ENCODE measurements at regions not wholly inside any gene's neighbourhood (a gene's known extent, or its start where the extent isn't known, plus 50 kb on each side); places are given as distances from the start of the nearest gene placed in this dataset.

GRCh38 chr5:174610968-174611367 is 113.4 kb upstream of the MSX2 start:
- BruUV-seq (replicated peaks), result no TSS peak
- no peak for DNase-seq (ENCODE audit: low spot score)
- POLR2A ChIA-PET, result no interaction called here
- Histone ChIP-seq H3K79me2 (ENCODE audit: insufficient read depth, low read depth, low read length) (no peaks in the 10 kb centered on the region), H3K9me3 (ENCODE audit: low read length) (no peaks in the 10 kb centered on the region), H3K9me2 (ENCODE audit: insufficient read depth, low read length) (no peaks in the 10 kb centered on the region), H4K20me1 (ENCODE audit: insufficient read depth, low read length) (no peaks in the 10 kb centered on the region), H3K4me3 (ENCODE audit: low read depth, low read length, poor library complexity, severe bottlenecking) (no peak overlapping the region), H3K4me2 (ENCODE audit: low read length) (no peak overlapping the region), H3K36me3 (ENCODE audit: insufficient read depth, low read length) (no peaks in the 10 kb centered on the region), H3K27ac (ENCODE audit: low read depth, low read length, poor library complexity, severe bottlenecking) (no peak overlapping the region), H3K4me1 (ENCODE audit: insufficient read depth, low read length, poor library complexity, severe bottlenecking) (no peaks in the 10 kb centered on the region), H2AFZ (ENCODE audit: low read length) (no peak overlapping the region)
- intact Hi-C loops (cut with micrococcal nuclease; ENCODE audit: unreplicated experiment), result no loop called here
- no peak for TF ChIP-seq EZH2phosphoT487 (IDR thresholded peaks at IDR 0.05; ENCODE audit: borderline replicate concordance, low read depth, low read length)
- TF ChIP-seq CTCF (conservative IDR thresholded peaks at IDR 0.05; ENCODE audit: low read length), result no peak
- CTCF ChIA-PET (ENCODE audit: unreplicated experiment), result no interaction called here

- DNase-seq (ENCODE audit: low spot score), result no peak
- Histone ChIP-seq H3K36me3 (ENCODE audit: insufficient read depth, low read length) (no peaks in the 10 kb centered on the region), H3K9me2 (ENCODE audit: insufficient read depth, low read length) (no peaks in the 10 kb centered on the region), H3K4me3 (ENCODE audit: low read depth, low read length, poor library complexity, severe bottlenecking) (no peak overlapping the region), H3K79me2 (ENCODE audit: insufficient read depth, low read depth, low read length) (no peaks in the 10 kb centered on the region), H3K4me1 (ENCODE audit: insufficient read depth, low read length, poor library complexity, severe bottlenecking) (no peaks in the 10 kb centered on the region), H3K27ac (ENCODE audit: low read depth, low read length, poor library complexity, severe bottlenecking) (no peak overlapping the region), H2AFZ (ENCODE audit: low read length) (no peak overlapping the region), H3K4me2 (ENCODE audit: low read length) (no peak overlapping the region), H4K20me1 (ENCODE audit: insufficient read depth, low read length) (no peaks in the 10 kb centered on the region), H3K9me3 (ENCODE audit: low read length) (no peaks in the 10 kb centered on the region)
- no TSS peak for BruUV-seq (replicated peaks)
- intact Hi-C loops (cut with micrococcal nuclease; ENCODE audit: unreplicated experiment), result no loop called here
- CTCF ChIA-PET (ENCODE audit: unreplicated experiment), result no interaction called here
- POLR2A ChIA-PET, result no interaction called here
- no peak for TF ChIP-seq CTCF (conservative IDR thresholded peaks at IDR 0.05; ENCODE audit: low read length)
- no peak for TF ChIP-seq EZH2phosphoT487 (IDR thresholded peaks at IDR 0.05; ENCODE audit: borderline replicate concordance, low read depth, low read length)
These were observed 111.7 kb upstream of the MSX2 start for GRCh38 chr5:174612686-174613085.

- no peaks in the 10 kb centered on the region for H4K20me1 ChIP-seq (ENCODE audit: insufficient read depth, low read length)
- no peak overlapping the region for H3K4me3 ChIP-seq (ENCODE audit: low read depth, low read length, poor library complexity, severe bottlenecking)
- H3K4me2 ChIP-seq (ENCODE audit: low read length), result no peak overlapping the region
- no peaks in the 10 kb centered on the region for H3K79me2 ChIP-seq (ENCODE audit: insufficient read depth, low read depth, low read length)
- no peaks in the 10 kb centered on the region for H3K36me3 ChIP-seq (ENCODE audit: insufficient read depth, low read length)
- BruUV-seq (replicated peaks), result no TSS peak
- no peaks in the 10 kb centered on the region for H3K9me2 ChIP-seq (ENCODE audit: insufficient read depth, low read length)
- DNase-seq (ENCODE audit: low spot score), result no peak
- H3K4me1 ChIP-seq (ENCODE audit: insufficient read depth, low read length, poor library complexity, severe bottlenecking), result no peaks in the 10 kb centered on the region
- ChIA-PET POLR2A (interaction anchor here (0.6 kb wide), 1 partner anchor 140 kb away, joined by 3 read pairs; no protein-coding TSS in a partner anchor), CTCF (ENCODE audit: unreplicated experiment) (no interaction called here)
- H3K9me3 ChIP-seq (ENCODE audit: low read length), result no peaks in the 10 kb centered on the region
- intact Hi-C loops (cut with micrococcal nuclease; ENCODE audit: unreplicated experiment), result no loop called here
- TF ChIP-seq EZH2phosphoT487 (IDR thresholded peaks at IDR 0.05; ENCODE audit: borderline replicate concordance, low read depth, low read length), result no peak
- no peak for TF ChIP-seq CTCF (conservative IDR thresholded peaks at IDR 0.05; ENCODE audit: low read length)
- H3K27ac ChIP-seq (ENCODE audit: low read depth, low read length, poor library complexity, severe bottlenecking), result no peak overlapping the region
- no peak overlapping the region for H2AFZ ChIP-seq (ENCODE audit: low read length)
These were observed 109.8 kb upstream of the MSX2 start for GRCh38 chr5:174614500-174615135.

Measured in OCI-LY7 (cell line).